Memory B cell (primary cell): ENCODE measurements at regions not wholly inside any gene's neighbourhood (a gene's known extent, or its start where the extent isn't known, plus 50 kb on each side); places are given as distances from the start of the nearest gene placed in this dataset.
"Not testable (repeated sequence)": the region's sequence is repeated elsewhere in the genome, so short reads cannot be mapped to it uniquely, and the experiment has no call there.

Experiments
- ATAC-seq: fragments of 150-1000 bp; cut with Tn5 transposase; 2 replicates; pipeline ENCODE4 v1.10.0; 2021; ENCODE audit warnings: low read depth, mild to moderate bottlenecking, moderate library complexity
- DNase-seq, 2 donors: peaks; one replicate each; pipeline ENCODE4 v3.0.0; 2022; ENCODE audit warnings: low spot score in 2 of 2
- H3K27ac Mint-ChIP-seq: one replicate; pipeline ENCODE4 v1.8.0; 2022; ENCODE audit warnings: mild to moderate bottlenecking, moderate library complexity, mixed read lengths
- H3K27me3 Mint-ChIP-seq: one replicate; pipeline ENCODE4 v1.8.0; 2022; ENCODE audit warnings: mixed read lengths
- H3K36me3 Mint-ChIP-seq: one replicate; pipeline ENCODE4 v1.8.0; 2022; ENCODE audit warnings: mild to moderate bottlenecking, mixed read lengths
- H3K4me1 Mint-ChIP-seq: one replicate; pipeline ENCODE4 v1.8.0; 2022; ENCODE audit warnings: mixed read lengths
- H3K4me3 Mint-ChIP-seq: one replicate; pipeline ENCODE4 v1.8.0; 2022; ENCODE audit warnings: mild to moderate bottlenecking, moderate library complexity, mixed read lengths
- H3K9me3 Mint-ChIP-seq: one replicate; pipeline ENCODE4 v1.8.0; 2022; ENCODE audit warnings: mixed read lengths

GRCh38 chr2:200126285-200126670 is 170.9 kb downstream of the MAIP1 start:
- not testable (repeated sequence) for ATAC-seq, H3K4me1 Mint-ChIP-seq, H3K9me3 Mint-ChIP-seq, DNase-seq, H3K4me3 Mint-ChIP-seq, H3K36me3 Mint-ChIP-seq, H3K27me3 Mint-ChIP-seq, H3K27ac Mint-ChIP-seq

DNA sequence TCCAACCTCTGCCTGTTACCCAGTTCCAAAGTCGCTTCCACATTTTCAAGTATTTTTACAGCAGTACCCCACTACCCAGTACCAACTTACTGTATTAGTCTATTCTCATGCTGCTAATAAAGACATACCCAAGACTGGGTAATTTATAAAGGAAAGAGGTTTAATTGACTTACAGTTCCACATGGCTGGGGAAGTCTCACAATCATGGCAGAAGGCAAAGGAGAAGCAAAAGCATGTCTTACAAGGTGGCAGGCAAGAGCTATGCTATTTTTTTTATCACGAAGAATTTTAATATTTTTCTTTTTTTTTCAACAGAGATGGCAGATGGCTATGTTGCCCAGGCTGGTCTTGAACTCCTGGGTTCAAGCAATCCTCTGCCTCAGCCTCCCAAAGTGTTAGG is 171.3 kb downstream of the MAIP1 start:
- not testable (repeated sequence) for H3K9me3 Mint-ChIP-seq, H3K27me3 Mint-ChIP-seq, DNase-seq, H3K4me3 Mint-ChIP-seq, H3K4me1 Mint-ChIP-seq, H3K36me3 Mint-ChIP-seq, H3K27ac Mint-ChIP-seq, ATAC-seq

GRCh38 chr2:200127848-200128247 is 172.5 kb downstream of the MAIP1 start:
- ATAC-seq (no peak), DNase-seq (no peak)

GRCh38 chr2:200128296-200128695 is 172.9 kb downstream of the MAIP1 start:
- peaks cover 5% of the 10 kb centered on the region for H3K27me3 Mint-ChIP-seq
- no peaks in the 10 kb centered on the region for H3K36me3 Mint-ChIP-seq
- DNase-seq (no peak), ATAC-seq (no peak)
- no peaks in the 10 kb centered on the region for H3K4me1 Mint-ChIP-seq
- H3K9me3 Mint-ChIP-seq, result peaks cover 3% of the 10 kb centered on the region
- no peak overlapping the region for H3K27ac Mint-ChIP-seq
- H3K4me3 Mint-ChIP-seq, result no peak overlapping the region

More at GRCh38 chr2:200127848-200128247, 172.5 kb downstream of the MAIP1 start:
- Mint-ChIP-seq H3K4me1 (no peaks in the 10 kb centered on the region), H3K9me3 (peaks cover 4% of the 10 kb centered on the region), H3K4me3 (no peak overlapping the region), H3K27me3 (peaks cover 5% of the 10 kb centered on the region), H3K27ac (no peak overlapping the region), H3K36me3 (no peaks in the 10 kb centered on the region)

DNA sequence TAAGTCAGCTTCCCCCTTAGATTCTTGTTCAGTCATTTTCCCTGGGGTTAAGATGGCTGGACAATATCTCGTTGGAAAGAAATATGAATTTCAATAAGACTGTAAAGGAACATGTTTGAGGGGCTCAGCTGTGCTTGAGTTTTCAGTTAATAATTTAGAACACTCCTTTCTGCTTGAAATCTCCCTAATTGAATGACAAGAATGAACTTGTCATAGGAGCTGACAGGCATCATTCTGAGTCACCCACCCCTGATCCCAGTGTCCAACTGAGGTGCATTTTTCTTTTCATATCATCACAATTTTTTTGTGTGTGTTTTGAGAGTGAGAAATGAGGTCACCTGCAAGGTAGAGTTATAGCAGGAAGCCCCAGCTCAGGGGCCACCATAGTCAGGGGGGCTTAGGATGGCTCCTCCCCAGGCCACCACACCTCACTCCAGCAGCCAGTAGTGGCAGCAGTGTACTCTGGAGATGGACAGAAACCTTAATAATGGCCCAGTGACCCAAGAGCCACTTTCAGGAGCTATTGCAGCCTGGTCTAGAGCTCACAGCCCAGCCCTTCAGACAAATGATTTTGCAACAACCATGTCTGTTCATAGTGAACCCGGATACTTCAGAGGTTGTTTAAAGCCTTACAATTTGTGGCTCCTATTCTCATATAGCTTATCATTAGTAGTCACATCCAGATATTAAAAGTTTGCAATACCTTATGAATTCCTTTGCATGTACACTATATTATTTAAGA is 174.5 kb downstream of the MAIP1 start:
- no peak for DNase-seq
- Mint-ChIP-seq H3K4me1 (no peaks in the 10 kb centered on the region), H3K9me3 (peaks cover 3% of the 10 kb centered on the region), H3K27ac (no peak overlapping the region), H3K4me3 (no peak overlapping the region), H3K27me3 (peaks cover 5% of the 10 kb centered on the region), H3K36me3 (no peaks in the 10 kb centered on the region)
- ATAC-seq, result no peak

- peaks cover 5% of the 10 kb centered on the region for H3K27me3 Mint-ChIP-seq
- H3K4me1 Mint-ChIP-seq, result no peaks in the 10 kb centered on the region
- H3K4me3 Mint-ChIP-seq, result no peak overlapping the region
- H3K9me3 Mint-ChIP-seq, result peaks cover 3% of the 10 kb centered on the region
- ATAC-seq (no peak), DNase-seq (no peak)
- no peaks in the 10 kb centered on the region for H3K36me3 Mint-ChIP-seq
- no peak overlapping the region for H3K27ac Mint-ChIP-seq
Observed at GRCh38 chr2:200130762-200131166, 175.4 kb downstream of the MAIP1 start.

- Mint-ChIP-seq H3K36me3 (no peaks in the 10 kb centered on the region), H3K4me1 (no peaks in the 10 kb centered on the region), H3K27ac (no peak overlapping the region), H3K27me3 (peaks cover 5% of the 10 kb centered on the region), H3K9me3 (peaks cover 3% of the 10 kb centered on the region), H3K4me3 (no peak overlapping the region)
- DNase-seq (no peak), ATAC-seq (no peak)
Observed at GRCh38 chr2:200131307-200131706, 175.2 kb upstream of the SPATS2L start.

DNA sequence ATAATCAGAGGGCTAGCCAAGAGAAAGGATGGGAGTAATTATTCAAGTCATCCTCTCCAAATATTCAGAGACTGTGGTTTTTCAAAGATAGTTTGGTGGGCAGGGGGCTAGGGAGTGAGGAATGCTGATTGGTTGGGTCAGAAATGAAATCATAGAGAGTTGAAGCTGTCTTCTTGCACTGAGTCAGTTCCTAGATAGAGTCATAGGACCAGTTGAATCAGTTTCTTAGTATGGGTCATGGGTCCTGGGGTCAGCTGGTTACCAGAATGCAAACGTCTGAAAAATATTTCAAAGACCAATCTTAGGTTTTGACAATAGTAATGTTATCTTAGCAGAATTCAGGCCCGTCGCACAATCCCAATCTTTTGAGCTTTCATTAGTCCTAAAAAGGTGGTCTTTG is 171.4 kb upstream of the SPATS2L start:
- Mint-ChIP-seq H3K27ac (no peak overlapping the region), H3K27me3 (peaks cover 2% of the 10 kb centered on the region), H3K4me3 (no peak overlapping the region), H3K36me3 (no peaks in the 10 kb centered on the region), H3K9me3 (no peaks in the 10 kb centered on the region), H3K4me1 (no peaks in the 10 kb centered on the region)
- DNase-seq (no peak), ATAC-seq (no peak)

DNA sequence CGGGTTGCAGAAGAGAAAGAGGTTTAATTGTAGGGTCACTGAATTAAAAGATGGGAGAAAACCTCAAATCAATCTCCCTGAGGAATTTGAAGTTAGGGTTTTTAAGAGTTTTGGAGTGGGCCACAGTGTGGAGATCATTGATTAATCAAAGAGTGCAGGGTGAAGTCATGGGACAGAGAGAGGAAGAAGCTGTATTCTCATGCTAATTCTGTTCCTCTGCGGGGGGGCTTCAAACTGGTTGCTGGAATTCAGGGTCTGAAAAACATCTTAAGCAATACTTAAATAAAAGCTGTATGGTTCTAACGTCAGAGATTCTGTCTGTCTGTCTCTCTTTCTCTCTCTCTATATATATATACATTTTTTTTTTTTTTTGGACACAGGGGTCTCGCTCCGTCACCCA is 169.8 kb upstream of the SPATS2L start:
- DNase-seq, result no peak
- Mint-ChIP-seq H3K9me3 (no peaks in the 10 kb centered on the region), H3K36me3 (no peaks in the 10 kb centered on the region), H3K4me3 (no peak overlapping the region), H3K4me1 (no peaks in the 10 kb centered on the region), H3K27me3 (no peaks in the 10 kb centered on the region), H3K27ac (peak overlapping the region; percentile 2)
- no peak for ATAC-seq

GRCh38 chr2:200137271-200137670 is 169.2 kb upstream of the SPATS2L start:
- no peaks in the 10 kb centered on the region for H3K36me3 Mint-ChIP-seq

DNA sequence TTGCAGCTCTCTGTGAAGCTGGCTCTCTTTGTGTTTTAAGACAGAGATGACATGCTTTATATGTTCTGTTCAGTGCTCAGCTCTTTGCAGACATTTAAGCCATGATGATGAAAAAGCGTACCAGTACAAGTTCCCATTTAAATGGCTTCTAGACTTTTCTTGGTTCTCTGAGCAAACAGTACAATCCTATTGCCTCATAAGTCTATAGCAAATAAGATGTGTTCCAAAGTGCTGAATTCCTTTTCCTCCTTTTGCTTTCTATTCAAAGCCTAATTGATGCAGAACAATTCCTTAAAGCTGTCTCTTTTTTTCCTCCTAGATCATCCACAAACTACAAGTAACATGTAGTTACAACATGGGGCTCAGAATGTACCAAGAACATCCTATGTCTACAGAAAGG is 168.8 kb upstream of the SPATS2L start:
- Mint-ChIP-seq H3K9me3 (no peaks in the 10 kb centered on the region), H3K4me1 (no peaks in the 10 kb centered on the region), H3K27ac (no peak overlapping the region), H3K36me3 (no peaks in the 10 kb centered on the region), H3K4me3 (no peak overlapping the region), H3K27me3 (no peaks in the 10 kb centered on the region)
- no peak for ATAC-seq
- no peak for DNase-seq

More at GRCh38 chr2:200137271-200137670, 169.2 kb upstream of the SPATS2L start:
- Mint-ChIP-seq H3K27me3 (no peaks in the 10 kb centered on the region), H3K27ac (no peak overlapping the region), H3K4me3 (no peak overlapping the region), H3K9me3 (no peaks in the 10 kb centered on the region), H3K4me1 (no peaks in the 10 kb centered on the region)
- no peak for ATAC-seq
- DNase-seq, result no peak

DNA sequence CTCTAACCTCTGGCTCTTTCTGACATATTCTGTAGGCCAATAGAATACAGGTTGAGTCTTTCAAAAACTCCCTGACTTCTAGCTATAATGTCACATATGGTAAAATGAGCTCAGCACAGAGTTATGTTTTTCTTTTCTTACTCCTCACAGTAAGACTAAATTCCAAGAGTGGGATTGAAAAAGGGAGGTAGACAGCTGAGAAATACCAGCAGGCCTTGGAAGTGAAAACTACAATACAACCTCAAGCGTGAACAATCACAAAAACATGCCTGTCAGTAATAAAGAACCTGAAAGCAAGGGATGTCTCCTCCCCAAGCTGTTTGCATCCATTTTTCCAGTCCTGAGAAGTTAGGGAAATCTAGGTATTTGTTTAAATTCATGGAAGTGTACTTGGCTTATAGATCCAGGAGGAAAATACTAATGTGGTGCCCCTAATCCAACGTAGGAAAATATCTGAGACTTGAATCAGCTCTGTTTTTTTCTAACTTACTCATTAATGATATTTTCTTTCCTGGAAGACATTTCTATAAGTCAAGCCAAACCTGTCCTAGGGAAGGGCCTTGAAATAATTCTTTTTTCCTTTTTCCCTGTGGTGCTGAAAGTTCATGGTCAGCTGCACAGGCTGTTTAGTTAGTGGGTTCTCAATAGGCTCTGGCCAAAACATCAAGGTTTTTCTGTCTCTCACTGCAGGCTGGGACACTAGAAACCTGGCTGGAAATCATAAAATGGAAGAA is 167.9 kb upstream of the SPATS2L start:
- Mint-ChIP-seq H3K4me3 (no peak overlapping the region), H3K27me3 (no peaks in the 10 kb centered on the region), H3K9me3 (no peaks in the 10 kb centered on the region), H3K36me3 (no peaks in the 10 kb centered on the region), H3K27ac (no peak overlapping the region), H3K4me1 (no peaks in the 10 kb centered on the region)
- no peak for DNase-seq
- ATAC-seq, result no peak

DNA sequence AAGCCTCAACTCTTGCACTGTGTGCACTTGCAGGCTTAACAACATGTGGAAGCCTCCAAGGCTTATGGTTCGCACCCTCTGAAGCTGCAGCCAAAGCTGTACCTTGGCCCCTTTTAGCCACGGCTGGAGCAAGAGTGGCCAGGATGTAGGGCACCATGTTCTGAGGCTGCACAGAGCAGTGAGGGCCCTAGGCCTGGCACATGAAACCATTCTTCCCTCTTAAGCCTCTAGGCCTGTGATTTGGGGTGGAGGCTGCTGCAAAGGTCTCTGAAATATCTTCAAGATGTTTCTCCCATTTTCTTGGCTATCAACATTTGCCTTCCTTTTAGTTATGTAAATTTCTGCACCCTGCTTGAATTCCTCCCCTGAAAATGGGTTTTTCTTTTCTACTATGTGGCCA is 161.9 kb upstream of the SPATS2L start:
- DNase-seq (no peak), ATAC-seq (no peak)
- H3K4me1 Mint-ChIP-seq, result no peaks in the 10 kb centered on the region
- H3K36me3 Mint-ChIP-seq, result no peaks in the 10 kb centered on the region
- H3K27me3 Mint-ChIP-seq, result no peaks in the 10 kb centered on the region
- peaks cover 4% of the 10 kb centered on the region for H3K9me3 Mint-ChIP-seq
- no peak overlapping the region for H3K4me3 Mint-ChIP-seq
- H3K27ac Mint-ChIP-seq, result no peak overlapping the region

GRCh38 chr2:200146501-200146900 is 160.0 kb upstream of the SPATS2L start:
- H3K36me3 Mint-ChIP-seq, result no peaks in the 10 kb centered on the region
- ATAC-seq, result no peak
- H3K9me3 Mint-ChIP-seq, result peaks cover 11% of the 10 kb centered on the region
- H3K27me3 Mint-ChIP-seq, result no peaks in the 10 kb centered on the region
- no peak overlapping the region for H3K4me3 Mint-ChIP-seq
- no peaks in the 10 kb centered on the region for H3K4me1 Mint-ChIP-seq
- no peak overlapping the region for H3K27ac Mint-ChIP-seq
- no peak for DNase-seq

- Mint-ChIP-seq H3K27me3 (no peaks in the 10 kb centered on the region), H3K4me3 (no peak overlapping the region), H3K36me3 (no peaks in the 10 kb centered on the region), H3K4me1 (no peaks in the 10 kb centered on the region), H3K9me3 (peaks cover 13% of the 10 kb centered on the region), H3K27ac (no peak overlapping the region)
- ATAC-seq (no peak), DNase-seq (no peak)
Observed at GRCh38 chr2:200147371-200147770, 159.1 kb upstream of the SPATS2L start.
